Chondrocyte (in vitro differentiated cells): ENCODE measurements at regions not wholly inside any gene's neighbourhood (a gene's known extent, or its start where the extent isn't known, plus 50 kb on each side); places are given as distances from the start of the nearest gene placed in this dataset.

Experiments used
- DNase-seq: peaks from one replicate; pipeline ENCODE4 v3.0.0; 2021; ENCODE audit warnings: mixed read lengths, low spot score
- H3K27ac Mint-ChIP-seq: one replicate; pipeline ENCODE4 v1.8.0; 2021; ENCODE audit warnings: mild to moderate bottlenecking, moderate library complexity, mixed read lengths; ENCODE audit not compliant: unreplicated experiment
- H3K27me3 Mint-ChIP-seq: 2 replicates; pipeline ENCODE4 v1.8.0; 2021; ENCODE audit warnings: low read depth, mixed read lengths
- H3K36me3 Mint-ChIP-seq: 2 replicates; pipeline ENCODE4 v1.8.0; 2021; ENCODE audit warnings: low read depth, mixed read lengths
- H3K4me1 Mint-ChIP-seq: 2 replicates; pipeline ENCODE4 v1.8.0; 2021; ENCODE audit warnings: low read depth, mild to moderate bottlenecking, mixed read lengths
- H3K4me3 Mint-ChIP-seq: one replicate; pipeline ENCODE4 v1.8.0; 2021; ENCODE audit warnings: mild to moderate bottlenecking, moderate library complexity, mixed read lengths; ENCODE audit not compliant: unreplicated experiment
- H3K9me3 Mint-ChIP-seq: 2 replicates; pipeline ENCODE4 v1.8.0; 2021; ENCODE audit warnings: low read depth, mixed read lengths
- TF ChIP-seq, protein P1 (sequence below): fragments of 200-600 bp; sonication (generic); IDR thresholded peaks from 2 replicates; pipeline ENCODE4 v1.5.0; 2021; ENCODE audit warnings: antibody characterized with exemption, mild to moderate bottlenecking, moderate library complexity

DNA sequence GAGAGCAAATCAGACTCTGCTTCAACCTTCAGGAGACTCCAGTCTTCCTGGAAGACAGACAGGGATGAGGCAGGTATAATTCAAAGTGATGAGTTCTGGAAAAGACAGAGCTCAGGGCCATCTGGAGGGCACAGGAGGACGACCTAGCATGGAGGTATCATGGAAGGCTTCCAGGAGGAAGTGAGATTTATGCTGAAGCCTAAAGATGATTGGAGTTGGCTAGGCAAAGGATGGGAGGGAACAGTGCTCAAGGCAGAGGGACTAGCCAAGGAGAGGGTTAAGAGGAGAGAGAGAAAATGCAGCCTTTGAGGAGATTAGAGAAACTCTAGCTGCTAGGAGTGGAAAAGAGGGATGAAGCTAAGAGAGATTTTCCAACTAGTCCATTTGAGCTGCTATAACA, 438.5 kb downstream of the MED13L start:
- H3K9me3 Mint-ChIP-seq: no peaks in the 10 kb centered on the region
- H3K27ac Mint-ChIP-seq: no peak overlapping the region
- peaks cover 13% of the 10 kb centered on the region for H3K27me3 Mint-ChIP-seq
- H3K36me3 Mint-ChIP-seq: no peaks in the 10 kb centered on the region
- H3K4me3 Mint-ChIP-seq: no peak overlapping the region
- no peak for DNase-seq
- TF ChIP-seq, protein P1, sequence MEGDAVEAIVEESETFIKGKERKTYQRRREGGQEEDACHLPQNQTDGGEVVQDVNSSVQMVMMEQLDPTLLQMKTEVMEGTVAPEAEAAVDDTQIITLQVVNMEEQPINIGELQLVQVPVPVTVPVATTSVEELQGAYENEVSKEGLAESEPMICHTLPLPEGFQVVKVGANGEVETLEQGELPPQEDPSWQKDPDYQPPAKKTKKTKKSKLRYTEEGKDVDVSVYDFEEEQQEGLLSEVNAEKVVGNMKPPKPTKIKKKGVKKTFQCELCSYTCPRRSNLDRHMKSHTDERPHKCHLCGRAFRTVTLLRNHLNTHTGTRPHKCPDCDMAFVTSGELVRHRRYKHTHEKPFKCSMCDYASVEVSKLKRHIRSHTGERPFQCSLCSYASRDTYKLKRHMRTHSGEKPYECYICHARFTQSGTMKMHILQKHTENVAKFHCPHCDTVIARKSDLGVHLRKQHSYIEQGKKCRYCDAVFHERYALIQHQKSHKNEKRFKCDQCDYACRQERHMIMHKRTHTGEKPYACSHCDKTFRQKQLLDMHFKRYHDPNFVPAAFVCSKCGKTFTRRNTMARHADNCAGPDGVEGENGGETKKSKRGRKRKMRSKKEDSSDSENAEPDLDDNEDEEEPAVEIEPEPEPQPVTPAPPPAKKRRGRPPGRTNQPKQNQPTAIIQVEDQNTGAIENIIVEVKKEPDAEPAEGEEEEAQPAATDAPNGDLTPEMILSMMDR: no peak
- H3K4me1 Mint-ChIP-seq: no peaks in the 10 kb centered on the region

- no peak for DNase-seq
- H3K4me3 Mint-ChIP-seq: no peak overlapping the region
- peaks cover under 1% of the 10 kb centered on the region for H3K9me3 Mint-ChIP-seq
- TF ChIP-seq, protein P1: no peak
- no peak overlapping the region for H3K27ac Mint-ChIP-seq
- no peaks in the 10 kb centered on the region for H3K36me3 Mint-ChIP-seq
- no peaks in the 10 kb centered on the region for H3K4me1 Mint-ChIP-seq
- H3K27me3 Mint-ChIP-seq: peaks cover 6% of the 10 kb centered on the region
These were observed 440.3 kb downstream of the MED13L start for GRCh38 chr12:115837220-115837619.

- peaks cover 3% of the 10 kb centered on the region for H3K9me3 Mint-ChIP-seq
These were observed 442.0 kb downstream of the MED13L start for GRCh38 chr12:115835445-115835844.

GRCh38 chr12:115833704-115834103, 443.8 kb downstream of the MED13L start:
- H3K27me3 Mint-ChIP-seq: peaks cover 5% of the 10 kb centered on the region
- no peak overlapping the region for H3K4me3 Mint-ChIP-seq
- H3K9me3 Mint-ChIP-seq: peaks cover 3% of the 10 kb centered on the region
- H3K4me1 Mint-ChIP-seq: no peaks in the 10 kb centered on the region
- no peak for DNase-seq
- TF ChIP-seq, protein P1: no peak
- no peak overlapping the region for H3K27ac Mint-ChIP-seq
- H3K36me3 Mint-ChIP-seq: no peaks in the 10 kb centered on the region

More at GRCh38 chr12:115835445-115835844, 442.0 kb downstream of the MED13L start:
- TF ChIP-seq, protein P1: no peak
- no peak for DNase-seq
- Mint-ChIP-seq H3K4me3 (no peak overlapping the region), H3K27me3 (peaks cover 6% of the 10 kb centered on the region), H3K4me1 (no peaks in the 10 kb centered on the region), H3K27ac (no peak overlapping the region), H3K36me3 (no peaks in the 10 kb centered on the region)

DNA sequence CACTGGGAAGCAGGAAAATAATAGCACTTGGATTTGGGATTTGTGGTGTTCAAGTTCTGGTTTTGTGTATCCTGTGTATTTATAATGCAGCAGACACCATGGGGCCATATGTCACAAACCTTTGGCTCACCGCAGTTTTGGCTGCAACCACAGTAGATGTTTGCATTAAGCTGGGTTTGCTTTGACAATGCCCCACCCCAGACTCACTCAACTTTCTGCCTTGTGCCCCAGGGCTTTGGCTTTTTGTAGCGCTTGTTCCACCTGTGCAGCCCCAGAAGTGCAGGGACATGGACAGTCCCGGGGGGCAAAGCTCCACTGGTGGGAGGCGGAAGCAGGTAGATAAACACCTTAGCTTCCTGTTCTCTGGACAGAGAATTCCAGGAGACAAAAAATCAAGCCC, 446.9 kb downstream of the MED13L start:
- Mint-ChIP-seq H3K27me3 (peaks cover 5% of the 10 kb centered on the region), H3K4me3 (no peak overlapping the region), H3K9me3 (peaks cover 3% of the 10 kb centered on the region), H3K4me1 (no peaks in the 10 kb centered on the region), H3K27ac (no peak overlapping the region), H3K36me3 (no peaks in the 10 kb centered on the region)
- TF ChIP-seq, protein P1: no peak
- no peak for DNase-seq
